ENCODE measurements at regions not wholly inside any gene's neighbourhood (a gene's known extent, or its start where the extent isn't known, plus 50 kb on each side); places are given as distances from the start of the nearest gene placed in this dataset.
A peak's percentile ranks its signal among the peaks of the same experiment; 100 is the strongest.

DNA sequence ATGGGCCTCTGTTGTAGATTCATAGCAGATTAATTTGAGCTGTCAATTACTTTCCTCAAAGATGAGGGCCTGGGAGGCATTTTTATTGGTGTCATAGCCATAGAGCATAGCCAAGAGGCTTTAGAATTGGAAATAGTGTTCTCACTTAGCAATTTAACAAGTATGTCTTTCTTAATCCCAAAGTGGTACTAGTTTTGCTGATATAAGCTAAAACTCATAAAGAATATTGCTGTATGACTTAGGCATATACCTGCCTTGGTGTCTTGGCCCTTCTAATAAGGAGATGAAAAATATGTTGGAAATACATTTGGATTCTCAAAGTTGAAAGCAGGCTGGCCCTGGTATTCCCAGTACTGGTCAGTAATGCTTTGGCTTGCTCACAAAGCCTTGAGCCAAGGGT is 221.5 kb upstream of the CXCL13 start:
- ATAC-seq (ENCODE audit: low FRiP score), result no peak
- TF ChIP-seq, protein P1, sequence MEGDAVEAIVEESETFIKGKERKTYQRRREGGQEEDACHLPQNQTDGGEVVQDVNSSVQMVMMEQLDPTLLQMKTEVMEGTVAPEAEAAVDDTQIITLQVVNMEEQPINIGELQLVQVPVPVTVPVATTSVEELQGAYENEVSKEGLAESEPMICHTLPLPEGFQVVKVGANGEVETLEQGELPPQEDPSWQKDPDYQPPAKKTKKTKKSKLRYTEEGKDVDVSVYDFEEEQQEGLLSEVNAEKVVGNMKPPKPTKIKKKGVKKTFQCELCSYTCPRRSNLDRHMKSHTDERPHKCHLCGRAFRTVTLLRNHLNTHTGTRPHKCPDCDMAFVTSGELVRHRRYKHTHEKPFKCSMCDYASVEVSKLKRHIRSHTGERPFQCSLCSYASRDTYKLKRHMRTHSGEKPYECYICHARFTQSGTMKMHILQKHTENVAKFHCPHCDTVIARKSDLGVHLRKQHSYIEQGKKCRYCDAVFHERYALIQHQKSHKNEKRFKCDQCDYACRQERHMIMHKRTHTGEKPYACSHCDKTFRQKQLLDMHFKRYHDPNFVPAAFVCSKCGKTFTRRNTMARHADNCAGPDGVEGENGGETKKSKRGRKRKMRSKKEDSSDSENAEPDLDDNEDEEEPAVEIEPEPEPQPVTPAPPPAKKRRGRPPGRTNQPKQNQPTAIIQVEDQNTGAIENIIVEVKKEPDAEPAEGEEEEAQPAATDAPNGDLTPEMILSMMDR (IDR thresholded peaks at IDR 0.05), result no peak
- no peak for DNase-seq (ENCODE audit: low spot score)

DNA sequence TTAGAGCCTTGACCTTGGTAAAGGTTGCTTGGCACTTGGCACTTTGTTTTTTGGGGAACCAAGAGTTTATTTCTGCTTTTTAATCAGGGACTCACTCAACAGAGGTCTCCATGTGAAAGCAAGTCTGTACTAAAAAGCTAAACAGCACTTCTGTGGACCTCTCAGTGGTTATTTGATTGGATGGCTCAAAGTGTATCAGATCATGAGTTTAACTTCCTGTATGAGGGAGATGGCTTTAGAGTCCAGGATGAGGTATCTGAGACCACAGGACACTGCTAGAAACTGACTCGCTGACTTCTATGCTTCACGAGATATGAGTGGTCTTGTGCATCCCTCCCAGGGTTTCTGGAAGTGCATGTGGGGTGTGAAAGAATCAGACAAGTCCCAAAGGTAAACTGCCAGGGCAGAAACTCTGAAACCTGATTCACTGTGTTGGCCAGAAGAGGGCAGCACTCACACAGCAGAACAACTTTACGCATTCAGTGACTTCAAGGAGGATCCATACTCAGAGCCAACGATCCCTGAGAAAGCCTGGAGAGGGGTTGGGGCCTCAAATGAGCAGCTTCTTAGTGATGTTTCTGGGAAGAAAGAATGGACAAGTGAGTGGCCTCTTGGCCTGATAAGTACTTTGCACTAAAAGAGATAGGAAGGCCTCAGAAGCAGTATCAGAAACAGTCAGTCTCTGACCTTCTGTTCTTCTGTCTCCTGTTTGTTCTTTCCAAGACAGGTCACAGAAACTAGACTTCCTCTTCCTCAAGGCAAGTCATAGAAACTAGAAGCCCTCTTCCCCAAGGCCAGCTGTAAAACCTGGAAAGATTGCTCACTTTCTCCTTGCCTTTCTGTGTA is 220.3 kb upstream of the CXCL13 start:
- DNase-seq (ENCODE audit: low spot score) (peak; percentile 45), ATAC-seq (ENCODE audit: low FRiP score) (peak; percentile 69)
- TF ChIP-seq, protein P1 (IDR thresholded peaks at IDR 0.05), result peak in 1 of 3 donors; percentile 57

DNA sequence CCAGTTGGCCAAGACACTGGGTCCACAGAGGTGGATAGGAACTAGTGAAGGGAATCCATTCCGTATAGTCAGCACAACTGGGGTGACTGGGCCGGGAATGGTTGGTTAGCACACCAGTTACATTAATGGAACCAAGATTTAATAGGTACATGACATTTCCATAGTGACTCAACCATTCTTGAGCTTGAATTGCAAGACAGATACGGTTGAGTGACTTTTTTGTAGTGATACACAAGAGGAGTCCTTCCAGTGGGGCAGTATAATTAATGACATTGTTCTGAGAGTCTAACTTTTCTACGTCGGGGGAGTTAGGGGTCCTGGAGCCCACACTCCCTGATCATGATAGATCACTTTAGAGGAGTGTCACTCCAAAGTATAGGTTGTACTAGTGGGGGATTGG is 211.6 kb upstream of the CXCL13 start:
- TF ChIP-seq, protein P1 (IDR thresholded peaks at IDR 0.05), result no peak
- DNase-seq (ENCODE audit: low spot score) (no peak), ATAC-seq (ENCODE audit: low FRiP score) (no peak)

DNA sequence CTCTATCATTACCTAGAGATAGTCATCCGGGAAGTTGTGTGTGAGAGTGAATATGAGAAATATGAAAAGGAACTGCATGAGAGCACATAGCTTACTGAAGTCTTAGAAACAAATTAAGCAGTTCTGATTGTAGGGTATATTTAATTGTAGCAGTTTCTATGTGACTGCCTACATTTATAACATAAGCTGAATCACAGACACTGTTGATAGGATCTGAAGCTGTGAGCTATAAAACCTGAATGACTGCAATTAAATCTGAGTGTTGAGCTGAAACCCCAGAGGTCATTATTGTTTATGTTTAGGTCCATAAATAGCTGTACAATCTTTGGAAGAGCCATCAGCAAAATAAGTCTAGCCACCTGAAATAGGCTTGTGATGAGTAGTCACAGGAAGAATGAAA is 210.1 kb upstream of the CXCL13 start:
- DNase-seq (ENCODE audit: low spot score) (no peak), ATAC-seq (ENCODE audit: low FRiP score) (no peak)
- TF ChIP-seq, protein P1 (IDR thresholded peaks at IDR 0.05), result no peak

DNA sequence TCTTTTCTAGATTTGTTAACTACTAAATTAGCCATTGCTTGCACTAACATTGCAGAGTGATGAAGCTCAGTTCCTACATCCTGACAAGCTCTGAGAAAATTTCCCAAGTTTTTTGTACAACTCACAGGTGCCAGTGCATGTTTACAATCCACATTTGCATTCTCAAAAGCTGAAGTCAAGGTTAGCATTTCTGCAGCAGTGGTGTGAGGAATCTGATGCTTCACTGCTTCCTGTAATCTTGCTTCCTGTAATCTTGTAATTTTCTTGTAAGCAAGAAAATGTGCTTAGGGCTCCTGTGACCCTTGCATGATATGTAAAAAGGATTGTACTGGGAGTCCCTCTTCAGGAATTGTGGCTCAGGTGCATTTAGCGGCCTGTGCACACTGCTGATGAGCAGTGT is 207.4 kb upstream of the CXCL13 start:
- TF ChIP-seq, protein P1 (IDR thresholded peaks at IDR 0.05), result no peak
- DNase-seq (ENCODE audit: low spot score) (no peak), ATAC-seq (ENCODE audit: low FRiP score) (no peak)

DNA sequence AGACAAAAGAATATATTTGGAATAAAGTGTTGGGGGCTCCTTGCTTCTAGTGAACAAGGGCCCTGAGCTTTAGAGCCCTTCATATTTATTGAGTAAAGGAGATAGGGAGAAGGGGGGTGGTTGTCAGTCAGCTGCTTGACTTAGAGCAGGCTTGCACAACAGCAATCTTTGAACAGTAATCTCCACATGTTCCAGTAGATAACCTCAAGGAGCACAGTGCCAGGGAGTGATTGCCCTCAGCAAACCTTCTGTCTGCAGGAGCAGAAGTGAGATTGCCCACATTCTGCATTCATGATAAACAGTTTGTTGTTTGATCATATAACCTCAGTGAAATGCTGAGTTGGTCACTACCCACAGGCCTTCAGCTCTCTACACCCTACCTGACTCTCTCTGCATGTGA is 205.8 kb upstream of the CXCL13 start:
- TF ChIP-seq, protein P1 (IDR thresholded peaks at IDR 0.05), result no peak
- ATAC-seq (ENCODE audit: low FRiP score) (no peak), DNase-seq (ENCODE audit: low spot score) (no peak)

DNA sequence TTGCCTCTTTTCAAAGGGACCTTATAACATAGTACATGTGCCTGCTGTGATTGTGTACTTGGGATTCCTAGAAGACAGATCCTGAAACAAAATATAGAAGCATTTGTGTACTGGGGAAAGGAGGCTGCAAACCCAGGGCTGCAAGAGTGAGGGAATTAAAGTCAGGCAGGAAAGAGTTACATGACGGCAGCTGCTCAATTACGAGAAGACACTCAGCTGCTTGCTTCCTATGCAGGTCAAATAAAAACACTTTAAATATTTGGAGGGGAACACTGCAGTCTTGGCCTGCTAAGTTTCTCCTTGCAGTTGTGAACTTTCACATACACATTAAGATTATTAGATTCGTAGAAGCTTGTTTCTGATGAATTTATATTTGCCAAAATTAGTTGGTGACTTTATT is 191.9 kb upstream of the CXCL13 start:
- ATAC-seq (ENCODE audit: low FRiP score) (no peak), DNase-seq (ENCODE audit: low spot score) (no peak)
- TF ChIP-seq, protein P1 (IDR thresholded peaks at IDR 0.05), result no peak
